ENCODE measurements at regions not wholly inside any gene's neighbourhood (a gene's known extent, or its start where the extent isn't known, plus 50 kb on each side); places are given as distances from the start of the nearest gene placed in this dataset.
"Not testable (repeated sequence)": the region's sequence is repeated elsewhere in the genome, so short reads cannot be mapped to it uniquely, and the experiment has no call there.

GRCh38 chr3:177249203-177249602 is 51.9 kb upstream of the TBL1XR1 start:
- DNase-seq (ENCODE audit: low read depth) = no peak

- DNase-seq (ENCODE audit: low read depth) = no peak
Measured at GRCh38 chr3:177250151-177250550, 52.9 kb upstream of the TBL1XR1 start.

- no peak for DNase-seq (ENCODE audit: low read depth)
Measured at GRCh38 chr3:177251755-177252154, 54.5 kb upstream of the TBL1XR1 start.

GRCh38 chr3:177257006-177257405 is 59.7 kb upstream of the TBL1XR1 start:
- peak; percentile 7 for DNase-seq (ENCODE audit: low read depth)

GRCh38 chr3:177257625-177258024 is 60.3 kb upstream of the TBL1XR1 start:
- DNase-seq (ENCODE audit: low read depth) = no peak

- peak; percentile 61 for DNase-seq (ENCODE audit: low read depth)
Measured at GRCh38 chr3:177262396-177262795, 65.1 kb upstream of the TBL1XR1 start.

- DNase-seq (ENCODE audit: low read depth) = no peak
Measured at GRCh38 chr3:177263615-177264368, 66.5 kb upstream of the TBL1XR1 start.

- not testable (repeated sequence) for DNase-seq (ENCODE audit: low read depth)
Measured at GRCh38 chr3:177271811-177272501, 74.7 kb upstream of the TBL1XR1 start.

GRCh38 chr3:177278016-177278415 is 80.7 kb upstream of the TBL1XR1 start:
- no peak for DNase-seq (ENCODE audit: low read depth)

GRCh38 chr3:177279118-177279815 is 82.0 kb upstream of the TBL1XR1 start:
- no peak for DNase-seq (ENCODE audit: low read depth)

GRCh38 chr3:177281292-177282118 is 84.2 kb upstream of the TBL1XR1 start:
- no peak for DNase-seq (ENCODE audit: low read depth)

GRCh38 chr3:177282119-177282655 is 84.9 kb upstream of the TBL1XR1 start:
- DNase-seq (ENCODE audit: low read depth) = no peak

GRCh38 chr3:177283983-177284382 is 86.7 kb upstream of the TBL1XR1 start:
- DNase-seq (ENCODE audit: low read depth) = no peak

GRCh38 chr3:177284383-177284881 is 87.2 kb upstream of the TBL1XR1 start:
- DNase-seq (ENCODE audit: low read depth) = peak; percentile 24

GRCh38 chr3:177286034-177286433 is 88.8 kb upstream of the TBL1XR1 start:
- DNase-seq (ENCODE audit: low read depth) = no peak

GRCh38 chr3:177287231-177287630 is 89.9 kb upstream of the TBL1XR1 start:
- DNase-seq (ENCODE audit: low read depth) = no peak

- DNase-seq (ENCODE audit: low read depth) = no peak
Measured at GRCh38 chr3:177290633-177291032, 93.4 kb upstream of the TBL1XR1 start.

- DNase-seq (ENCODE audit: low read depth) = no peak
Measured at GRCh38 chr3:177294221-177294620, 96.9 kb upstream of the TBL1XR1 start.

- DNase-seq (ENCODE audit: low read depth) = no peak
Measured at GRCh38 chr3:177295116-177295515, 97.8 kb upstream of the TBL1XR1 start.

- DNase-seq (ENCODE audit: low read depth) = no peak
Measured at GRCh38 chr3:177299250-177299649, 102.0 kb upstream of the TBL1XR1 start.

Data from RPMI7951 (cell line).